ENCODE measurements at regions not wholly inside any gene's neighbourhood (a gene's known extent, or its start where the extent isn't known, plus 50 kb on each side); places are given as distances from the start of the nearest gene placed in this dataset.

GRCh38 chr7:37511915-37512314, 63.3 kb upstream of the ELMO1 start:
- intact Hi-C loops (cut with DNase I; ENCODE audit: low total_unique reads) = loop anchor here (10.0 kb wide), 1 partner anchor 277 kb away; no protein-coding TSS in a partner anchor
- H3K4me3 ChIP-seq = no peak overlapping the region
- no peaks in the 10 kb centered on the region for H3K27me3 ChIP-seq
- DNase-seq = no peak
- H3K27ac ChIP-seq = no peak overlapping the region
- H3K4me1 ChIP-seq = no peaks in the 10 kb centered on the region
- H3K36me3 ChIP-seq = no peaks in the 10 kb centered on the region
- ATAC-seq = no peak
- H3K9me3 ChIP-seq = no peaks in the 10 kb centered on the region
- in situ Hi-C loops (cut with MboI; ENCODE audit: low sequenced_read_pairs in 4 of 4) = loop anchor here in 1 of 4 donors (25.0 kb wide), 1 partner anchor 325 kb away; the partner anchor contains the start of gene NME8
- TF ChIP-seq POLR2A (IDR thresholded peaks at IDR 0.05) (no peak), CTCF (IDR thresholded peaks at IDR 0.05 in 4 of 5, conservative IDR thresholded peaks at IDR 0.05 in 1 of 5) (no peak)

- no peak overlapping the region for H3K4me3 ChIP-seq
- intact Hi-C loops (cut with DNase I; ENCODE audit: low total_unique reads) (loop anchor here (10.0 kb wide), 1 partner anchor 280 kb away; no protein-coding TSS in a partner anchor), in situ Hi-C loops (cut with MboI; ENCODE audit: low sequenced_read_pairs in 4 of 4) (loop anchor here in 1 of 4 donors (25.0 kb wide), 1 partner anchor 323 kb away; the partner anchor contains the start of gene NME8)
- no peaks in the 10 kb centered on the region for H3K27me3 ChIP-seq
- ATAC-seq (no peak), DNase-seq (no peak)
- no peaks in the 10 kb centered on the region for H3K4me1 ChIP-seq
- no peak for TF ChIP-seq CTCF (IDR thresholded peaks at IDR 0.05 in 4 of 5, conservative IDR thresholded peaks at IDR 0.05 in 1 of 5)
- no peak for TF ChIP-seq POLR2A (IDR thresholded peaks at IDR 0.05)
- H3K9me3 ChIP-seq = no peaks in the 10 kb centered on the region
- H3K27ac ChIP-seq = no peak overlapping the region
- no peaks in the 10 kb centered on the region for H3K36me3 ChIP-seq
These were observed 65.8 kb upstream of the ELMO1 start for GRCh38 chr7:37514497-37514896.

GRCh38 chr7:37516664-37517063, 68.0 kb upstream of the ELMO1 start:
- intact Hi-C loops (cut with DNase I; ENCODE audit: low total_unique reads) = loop anchor here (10.0 kb wide), 1 partner anchor 282 kb away; no protein-coding TSS in a partner anchor

GRCh38 chr7:37518266-37518665, 69.6 kb upstream of the ELMO1 start:
- intact Hi-C loops (cut with DNase I; ENCODE audit: low total_unique reads) (loop anchor here (10.0 kb wide), 1 partner anchor 283 kb away; no protein-coding TSS in a partner anchor), in situ Hi-C loops (cut with MboI; ENCODE audit: low sequenced_read_pairs in 4 of 4) (loop anchor here in 1 of 4 donors (25.0 kb wide), 1 partner anchor 319 kb away; the partner anchor contains the start of gene NME8)
- Histone ChIP-seq H3K27me3 (no peaks in the 10 kb centered on the region), H3K36me3 (no peaks in the 10 kb centered on the region), H3K9me3 (no peaks in the 10 kb centered on the region), H3K4me1 (no peaks in the 10 kb centered on the region), H3K4me3 (no peak overlapping the region), H3K27ac (no peak overlapping the region)
- ATAC-seq = no peak
- no peak for DNase-seq
- TF ChIP-seq POLR2A (IDR thresholded peaks at IDR 0.05) (no peak), CTCF (IDR thresholded peaks at IDR 0.05 in 4 of 5, conservative IDR thresholded peaks at IDR 0.05 in 1 of 5) (no peak)

More at GRCh38 chr7:37516664-37517063, 68.0 kb upstream of the ELMO1 start:
- no peaks in the 10 kb centered on the region for H3K36me3 ChIP-seq
- no peak for TF ChIP-seq CTCF (IDR thresholded peaks at IDR 0.05 in 4 of 5, conservative IDR thresholded peaks at IDR 0.05 in 1 of 5)
- TF ChIP-seq POLR2A (IDR thresholded peaks at IDR 0.05) = no peak
- DNase-seq (no peak), ATAC-seq (no peak)
- in situ Hi-C loops (cut with MboI; ENCODE audit: low sequenced_read_pairs in 4 of 4) = loop anchor here in 1 of 4 donors (25.0 kb wide), 1 partner anchor 321 kb away; the partner anchor contains the start of gene NME8
- no peaks in the 10 kb centered on the region for H3K9me3 ChIP-seq
- no peaks in the 10 kb centered on the region for H3K27me3 ChIP-seq
- no peak overlapping the region for H3K27ac ChIP-seq
- H3K4me3 ChIP-seq = no peak overlapping the region
- no peaks in the 10 kb centered on the region for H3K4me1 ChIP-seq

Measured in gastrocnemius medialis (tissue), 4 donors.